ENCODE measurements at regions not wholly inside any gene's neighbourhood (a gene's known extent, or its start where the extent isn't known, plus 50 kb on each side); places are given as distances from the start of the nearest gene placed in this dataset.

DNA sequence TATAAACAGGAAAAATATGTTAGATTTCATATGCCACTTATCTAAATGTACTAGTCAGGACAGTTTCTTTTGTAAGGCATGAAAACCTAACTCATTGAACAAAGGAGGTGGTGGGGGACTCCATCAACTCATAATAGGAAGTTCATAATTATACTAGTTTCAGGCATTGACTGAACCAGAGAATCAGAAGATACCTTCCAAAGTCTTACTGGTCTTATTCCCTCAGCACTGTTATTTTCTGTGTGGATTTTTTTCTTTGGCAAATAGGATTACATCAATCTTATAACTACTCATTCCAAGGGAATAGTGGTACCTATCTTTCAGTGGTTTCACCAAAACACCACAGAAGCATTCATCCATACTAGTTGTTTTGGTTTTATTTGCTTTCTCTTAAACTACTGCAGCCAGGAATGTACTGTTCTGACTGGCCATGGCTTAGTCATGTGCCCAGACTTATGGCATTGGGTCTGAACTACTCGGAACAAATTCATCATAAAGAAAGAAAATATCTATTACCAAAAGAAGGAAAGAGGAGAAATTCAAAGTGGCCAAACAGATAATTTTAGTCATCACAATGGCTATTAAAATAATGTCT is 273.9 kb downstream of the ARAP2 start:
- TF ChIP-seq, protein P1, sequence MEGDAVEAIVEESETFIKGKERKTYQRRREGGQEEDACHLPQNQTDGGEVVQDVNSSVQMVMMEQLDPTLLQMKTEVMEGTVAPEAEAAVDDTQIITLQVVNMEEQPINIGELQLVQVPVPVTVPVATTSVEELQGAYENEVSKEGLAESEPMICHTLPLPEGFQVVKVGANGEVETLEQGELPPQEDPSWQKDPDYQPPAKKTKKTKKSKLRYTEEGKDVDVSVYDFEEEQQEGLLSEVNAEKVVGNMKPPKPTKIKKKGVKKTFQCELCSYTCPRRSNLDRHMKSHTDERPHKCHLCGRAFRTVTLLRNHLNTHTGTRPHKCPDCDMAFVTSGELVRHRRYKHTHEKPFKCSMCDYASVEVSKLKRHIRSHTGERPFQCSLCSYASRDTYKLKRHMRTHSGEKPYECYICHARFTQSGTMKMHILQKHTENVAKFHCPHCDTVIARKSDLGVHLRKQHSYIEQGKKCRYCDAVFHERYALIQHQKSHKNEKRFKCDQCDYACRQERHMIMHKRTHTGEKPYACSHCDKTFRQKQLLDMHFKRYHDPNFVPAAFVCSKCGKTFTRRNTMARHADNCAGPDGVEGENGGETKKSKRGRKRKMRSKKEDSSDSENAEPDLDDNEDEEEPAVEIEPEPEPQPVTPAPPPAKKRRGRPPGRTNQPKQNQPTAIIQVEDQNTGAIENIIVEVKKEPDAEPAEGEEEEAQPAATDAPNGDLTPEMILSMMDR (conservative IDR thresholded peaks at IDR 0.05; ENCODE audit: low read depth, low read length) = no peak
- TF ChIP-seq EZH2 (IDR thresholded peaks at IDR 0.05; ENCODE audit: low read length, unreplicated experiment) (no peak), EZH2phosphoT487 (IDR thresholded peaks at IDR 0.05; ENCODE audit: borderline replicate concordance, low read length) (no peak)
